Activated naive CD8-positive, alpha-beta T cell treated with anti-CD3 and anti-CD28 coated beads for 36 hours (primary cell): ENCODE measurements at regions not wholly inside any gene's neighbourhood (a gene's known extent, or its start where the extent isn't known, plus 50 kb on each side); places are given as distances from the start of the nearest gene placed in this dataset.
"Not testable (repeated sequence)": the region's sequence is repeated elsewhere in the genome, so short reads cannot be mapped to it uniquely, and the experiment has no call there.

Source experiments
- DNase-seq: peaks from one replicate; pipeline ENCODE4 v3.0.0; 2021
- H3K27ac Mint-ChIP-seq: one replicate; pipeline ENCODE4 v1.8.0; 2022; ENCODE audit warnings: mild to moderate bottlenecking, moderate library complexity, mixed read lengths
- H3K27me3 Mint-ChIP-seq: one replicate; pipeline ENCODE4 v1.8.0; 2022; ENCODE audit warnings: mild to moderate bottlenecking, mixed read lengths
- H3K36me3 Mint-ChIP-seq: one replicate; pipeline ENCODE4 v1.8.0; 2021; ENCODE audit warnings: mild to moderate bottlenecking, mixed read lengths
- H3K4me1 Mint-ChIP-seq: one replicate; pipeline ENCODE4 v1.8.0; 2021; ENCODE audit warnings: mixed read lengths
- H3K4me3 Mint-ChIP-seq: one replicate; pipeline ENCODE4 v1.8.0; 2022; ENCODE audit warnings: mild to moderate bottlenecking, moderate library complexity, mixed read lengths
- H3K9me3 Mint-ChIP-seq: one replicate; pipeline ENCODE4 v1.8.0; 2022; ENCODE audit warnings: mixed read lengths

DNA sequence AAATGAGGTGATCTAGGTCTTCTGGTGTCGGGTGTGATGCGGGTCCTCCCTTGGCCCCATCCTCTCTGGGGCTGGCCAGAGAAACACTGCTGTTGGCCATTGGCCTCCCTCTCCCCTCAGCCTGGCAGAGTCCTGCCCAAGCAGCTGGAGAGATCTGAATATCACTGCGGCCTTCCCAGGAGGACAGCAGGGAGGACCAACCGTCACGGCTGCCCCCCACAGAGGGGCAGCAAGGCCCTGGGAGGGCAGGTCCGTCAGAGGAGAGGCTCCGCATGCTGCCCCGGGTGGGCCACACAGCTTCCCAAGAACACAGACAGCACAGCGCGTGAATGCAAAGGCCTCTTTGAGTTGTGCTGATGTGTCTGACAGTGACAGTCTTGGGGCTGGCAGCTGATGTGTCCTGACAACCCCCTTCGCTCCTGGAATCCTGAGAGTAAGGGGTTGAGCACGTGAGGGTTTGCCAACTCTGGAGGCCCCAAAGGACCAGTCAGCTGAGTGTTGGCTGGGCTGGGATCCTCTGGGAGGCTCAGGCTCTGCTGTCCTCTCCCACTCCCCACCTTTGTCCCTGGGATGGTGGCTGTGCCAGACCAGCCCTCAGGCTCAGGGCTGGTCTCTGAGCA lies 132.5 kb upstream of the UNC5B start:
- DNase-seq, result no peak
- Mint-ChIP-seq H3K4me1 (no peaks in the 10 kb centered on the region), H3K36me3 (no peaks in the 10 kb centered on the region), H3K4me3 (no peak overlapping the region), H3K27me3 (no peaks in the 10 kb centered on the region), H3K9me3 (no peaks in the 10 kb centered on the region), H3K27ac (no peak overlapping the region)

- Mint-ChIP-seq H3K9me3 (no peaks in the 10 kb centered on the region), H3K27me3 (no peaks in the 10 kb centered on the region), H3K27ac (no peak overlapping the region), H3K4me1 (no peaks in the 10 kb centered on the region), H3K36me3 (no peaks in the 10 kb centered on the region), H3K4me3 (no peak overlapping the region)
- DNase-seq, result no peak
Measured at GRCh38 chr10:71080381-71081228, 131.8 kb upstream of the UNC5B start.

DNA sequence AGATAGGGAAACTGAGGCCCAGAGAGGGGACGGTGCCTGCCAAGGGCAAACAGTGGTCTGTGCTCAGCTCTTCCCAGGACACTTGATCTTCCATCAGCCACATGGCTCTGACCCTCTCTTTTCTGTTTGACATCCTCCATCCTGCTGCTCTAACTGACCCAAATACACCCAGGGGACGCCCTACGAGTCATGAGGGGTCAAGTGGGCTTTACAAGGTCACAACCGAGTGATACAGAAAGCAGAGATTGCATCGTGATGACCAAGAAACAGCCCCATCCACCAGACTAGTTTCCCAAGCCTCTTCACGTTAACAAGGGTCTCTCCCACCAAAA lies 131.2 kb upstream of the UNC5B start:
- Mint-ChIP-seq H3K4me3 (no peak overlapping the region), H3K27me3 (no peaks in the 10 kb centered on the region), H3K4me1 (no peaks in the 10 kb centered on the region), H3K9me3 (no peaks in the 10 kb centered on the region), H3K36me3 (no peaks in the 10 kb centered on the region), H3K27ac (no peak overlapping the region)
- no peak for DNase-seq

DNA sequence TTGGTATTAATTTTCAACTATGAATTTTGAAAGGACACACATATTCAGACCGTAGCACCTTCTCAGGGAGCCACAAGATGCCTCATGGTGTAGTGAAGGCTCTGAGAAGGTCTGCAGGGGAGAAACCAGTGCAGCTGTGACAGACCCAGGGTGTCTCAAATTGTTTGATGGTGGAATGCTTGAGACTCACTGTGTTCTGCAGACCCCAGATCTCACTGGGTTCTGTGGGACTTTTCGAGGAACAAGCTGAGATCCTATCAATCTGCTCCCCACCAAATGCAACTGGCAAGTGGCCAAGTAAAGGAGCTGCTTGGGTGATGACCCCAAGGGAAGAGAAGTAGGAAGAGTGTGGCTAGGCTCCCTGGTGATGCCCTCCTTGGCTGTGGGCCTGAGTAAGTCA lies 130.5 kb upstream of the UNC5B start:
- Mint-ChIP-seq H3K4me1 (no peaks in the 10 kb centered on the region), H3K27ac (no peak overlapping the region), H3K9me3 (no peaks in the 10 kb centered on the region), H3K4me3 (no peak overlapping the region), H3K27me3 (no peaks in the 10 kb centered on the region), H3K36me3 (no peaks in the 10 kb centered on the region)
- DNase-seq, result no peak

DNA sequence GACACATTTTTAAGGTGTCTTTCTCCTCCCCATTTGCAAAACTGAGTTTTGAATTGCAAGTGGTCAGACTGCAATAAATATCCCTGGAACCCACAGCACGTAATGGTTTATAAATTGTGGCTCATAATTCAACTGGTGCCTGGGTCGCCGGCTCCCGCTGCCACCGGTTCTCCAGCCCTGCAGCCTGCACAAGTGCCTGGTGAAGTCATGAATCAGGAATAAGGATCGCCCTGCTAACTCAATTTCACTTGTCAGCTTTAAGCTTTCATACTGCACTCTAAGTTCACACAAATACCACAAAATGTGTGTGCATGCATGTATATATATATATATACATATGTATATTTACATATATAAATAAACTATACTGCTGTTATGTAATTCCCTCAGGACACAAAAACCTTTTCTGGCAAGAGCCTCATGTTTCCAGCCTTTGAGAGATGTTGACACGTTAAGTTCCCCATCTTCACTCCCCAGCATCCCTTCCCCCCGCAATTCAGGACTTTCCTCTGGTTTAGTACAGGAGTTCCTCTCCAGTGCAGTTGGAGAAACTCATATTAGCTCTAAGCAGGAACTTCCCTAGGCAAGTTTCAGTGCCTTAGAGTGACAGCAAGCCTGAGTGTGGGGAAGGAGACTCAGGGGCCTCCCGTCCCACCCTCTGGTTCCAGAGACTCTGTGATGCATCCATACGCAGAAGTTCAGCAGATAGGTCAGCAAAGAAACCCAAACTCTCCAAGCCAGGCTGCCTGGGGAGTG lies 129.2 kb upstream of the UNC5B start:
- Mint-ChIP-seq H3K4me1 (no peaks in the 10 kb centered on the region), H3K9me3 (no peaks in the 10 kb centered on the region), H3K36me3 (no peaks in the 10 kb centered on the region), H3K4me3 (no peak overlapping the region), H3K27me3 (no peaks in the 10 kb centered on the region), H3K27ac (no peak overlapping the region)
- DNase-seq, result no peak

- no peak overlapping the region for H3K27ac Mint-ChIP-seq
- no peaks in the 10 kb centered on the region for H3K4me1 Mint-ChIP-seq
- no peaks in the 10 kb centered on the region for H3K9me3 Mint-ChIP-seq
- H3K36me3 Mint-ChIP-seq, result no peaks in the 10 kb centered on the region
- no peak overlapping the region for H3K4me3 Mint-ChIP-seq
- no peaks in the 10 kb centered on the region for H3K27me3 Mint-ChIP-seq
- DNase-seq, result no peak
Measured at GRCh38 chr10:71083716-71083975, 128.7 kb upstream of the UNC5B start.

DNA sequence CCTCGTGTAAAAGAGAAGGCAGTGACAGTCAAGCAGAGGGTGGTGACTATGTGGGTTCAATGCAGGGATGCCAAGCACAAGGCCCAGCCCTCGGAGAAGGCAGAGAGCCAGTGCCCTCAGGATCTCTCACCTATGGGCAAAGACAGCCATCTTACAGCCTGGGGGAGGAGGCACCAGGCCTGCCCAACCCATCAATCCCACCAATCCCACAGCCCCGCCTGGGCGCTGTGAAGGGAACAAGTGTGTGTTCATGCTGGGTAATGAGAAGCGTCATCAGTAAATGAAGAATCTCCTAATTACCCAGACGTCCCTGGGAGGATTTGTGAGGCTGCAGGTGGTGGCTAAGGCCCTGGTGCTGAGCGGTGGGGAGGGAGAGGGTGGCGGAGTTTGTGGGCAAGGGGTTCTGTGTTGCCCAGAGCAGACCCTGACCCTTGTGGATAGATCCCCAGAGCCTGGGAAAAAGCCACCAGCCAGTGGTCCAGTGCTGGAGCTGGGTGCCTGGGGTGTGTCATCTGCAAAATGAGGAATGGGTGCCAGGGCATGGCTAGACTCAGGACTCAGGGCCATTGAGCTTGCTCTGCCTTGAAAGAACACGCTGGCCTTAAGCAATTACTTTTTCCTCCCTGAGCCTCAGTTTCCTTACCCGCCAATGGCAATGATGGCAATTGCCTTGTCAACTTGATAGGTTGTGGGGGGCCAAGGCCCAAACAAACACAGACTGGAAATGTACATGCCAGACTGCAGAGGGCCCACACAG lies 128.1 kb upstream of the UNC5B start:
- Mint-ChIP-seq H3K9me3 (no peaks in the 10 kb centered on the region), H3K36me3 (no peaks in the 10 kb centered on the region), H3K4me3 (no peak overlapping the region), H3K4me1 (no peaks in the 10 kb centered on the region), H3K27ac (no peak overlapping the region), H3K27me3 (no peaks in the 10 kb centered on the region)
- DNase-seq, result no peak

DNA sequence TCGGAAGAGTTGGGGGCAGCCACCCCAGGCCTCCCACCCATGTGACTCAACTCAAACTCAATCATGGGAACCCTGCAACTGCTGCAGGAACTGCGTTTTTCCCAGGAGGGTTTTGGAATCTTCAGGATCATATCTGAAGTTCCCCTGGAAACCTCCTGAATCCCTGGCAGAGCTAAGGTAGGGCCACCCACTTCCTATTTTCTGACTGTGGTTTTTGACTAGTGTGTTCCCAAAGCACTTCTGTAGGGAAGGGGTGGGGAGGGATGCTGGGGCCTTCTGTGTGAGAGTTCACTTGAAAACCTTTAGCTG lies 127.6 kb upstream of the UNC5B start:
- H3K9me3 Mint-ChIP-seq, result no peaks in the 10 kb centered on the region
- DNase-seq, result no peak
- no peaks in the 10 kb centered on the region for H3K4me1 Mint-ChIP-seq
- no peaks in the 10 kb centered on the region for H3K27me3 Mint-ChIP-seq
- H3K36me3 Mint-ChIP-seq, result no peaks in the 10 kb centered on the region
- H3K27ac Mint-ChIP-seq, result no peak overlapping the region
- H3K4me3 Mint-ChIP-seq, result no peak overlapping the region

GRCh38 chr10:71085689-71086438 lies 126.5 kb upstream of the UNC5B start:
- Mint-ChIP-seq H3K27ac (no peak overlapping the region), H3K4me3 (no peak overlapping the region), H3K4me1 (no peaks in the 10 kb centered on the region)

GRCh38 chr10:71086439-71087080 lies 125.8 kb upstream of the UNC5B start:
- no peaks in the 10 kb centered on the region for H3K27me3 Mint-ChIP-seq
- H3K4me3 Mint-ChIP-seq, result no peak overlapping the region
- H3K9me3 Mint-ChIP-seq, result no peaks in the 10 kb centered on the region
- H3K36me3 Mint-ChIP-seq, result no peaks in the 10 kb centered on the region
- no peak for DNase-seq
- H3K27ac Mint-ChIP-seq, result no peak overlapping the region
- no peaks in the 10 kb centered on the region for H3K4me1 Mint-ChIP-seq

More at GRCh38 chr10:71085689-71086438, 126.5 kb upstream of the UNC5B start:
- no peaks in the 10 kb centered on the region for H3K36me3 Mint-ChIP-seq
- H3K27me3 Mint-ChIP-seq, result no peaks in the 10 kb centered on the region
- DNase-seq, result no peak
- H3K9me3 Mint-ChIP-seq, result no peaks in the 10 kb centered on the region

GRCh38 chr10:71087622-71088021 lies 124.7 kb upstream of the UNC5B start:
- Mint-ChIP-seq H3K27ac (no peak overlapping the region), H3K9me3 (no peaks in the 10 kb centered on the region), H3K4me1 (no peaks in the 10 kb centered on the region), H3K4me3 (no peak overlapping the region), H3K36me3 (no peaks in the 10 kb centered on the region), H3K27me3 (no peaks in the 10 kb centered on the region)
- DNase-seq, result no peak

- Mint-ChIP-seq H3K27me3 (no peaks in the 10 kb centered on the region), H3K36me3 (no peaks in the 10 kb centered on the region), H3K4me3 (no peak overlapping the region), H3K9me3 (no peaks in the 10 kb centered on the region), H3K27ac (no peak overlapping the region), H3K4me1 (no peaks in the 10 kb centered on the region)
- no peak for DNase-seq
Measured at GRCh38 chr10:71088054-71088453, 124.3 kb upstream of the UNC5B start.

GRCh38 chr10:71088578-71088977 lies 123.8 kb upstream of the UNC5B start:
- not testable (repeated sequence) for H3K4me1 Mint-ChIP-seq, H3K27ac Mint-ChIP-seq, H3K4me3 Mint-ChIP-seq, DNase-seq, H3K36me3 Mint-ChIP-seq, H3K9me3 Mint-ChIP-seq, H3K27me3 Mint-ChIP-seq

GRCh38 chr10:71089162-71089561 lies 123.2 kb upstream of the UNC5B start:
- Mint-ChIP-seq H3K4me1 (no peaks in the 10 kb centered on the region), H3K27ac (no peak overlapping the region), H3K36me3 (no peaks in the 10 kb centered on the region)

More at GRCh38 chr10:71089162-71089561, 123.2 kb upstream of the UNC5B start:
- DNase-seq, result no peak
- H3K4me3 Mint-ChIP-seq, result no peak overlapping the region
- H3K9me3 Mint-ChIP-seq, result peaks cover 4% of the 10 kb centered on the region
- H3K27me3 Mint-ChIP-seq, result no peaks in the 10 kb centered on the region
